ENCODE measurements at regions not wholly inside any gene's neighbourhood (a gene's known extent, or its start where the extent isn't known, plus 50 kb on each side); places are given as distances from the start of the nearest gene placed in this dataset.

DNA sequence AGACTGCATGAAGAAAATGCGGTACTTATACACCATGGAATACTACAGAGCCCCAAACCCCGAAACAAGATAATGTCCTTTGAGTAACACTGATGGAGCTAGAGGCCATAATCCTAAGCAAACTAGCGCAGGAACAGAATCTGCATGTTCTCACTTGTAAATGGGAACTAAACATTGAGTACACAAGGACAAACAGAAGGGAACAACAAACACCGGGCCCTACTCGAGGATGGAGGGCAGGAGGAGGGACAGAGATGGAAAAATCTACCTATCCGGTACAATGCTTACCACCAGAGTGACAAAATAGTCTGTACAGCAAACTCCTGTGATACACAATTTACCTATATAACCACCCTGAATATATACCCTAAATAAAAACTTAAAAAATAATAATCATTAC lies 507.9 kb downstream of the IPMK start:
- no peak for DNase-seq
- intact Hi-C loops (cut with DNase I), result no loop called here

DNA sequence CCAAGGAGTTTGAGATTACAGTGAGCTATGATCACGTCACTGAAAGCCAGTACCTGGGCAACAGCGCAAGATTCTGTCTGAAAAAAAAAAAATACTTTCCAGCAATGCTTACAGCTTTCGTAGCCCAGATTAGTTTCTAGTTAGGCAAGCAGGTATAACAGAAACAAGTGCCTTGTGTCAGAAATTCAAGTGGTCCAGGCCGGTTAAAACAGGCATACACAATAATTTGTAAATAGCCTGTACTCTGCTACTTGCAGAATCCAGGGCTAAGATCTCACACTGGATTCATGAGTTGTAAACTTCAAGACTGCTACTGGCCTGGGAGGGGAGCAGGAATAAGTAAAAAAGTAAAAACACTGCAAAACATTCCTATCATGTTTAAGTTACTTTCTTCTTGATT lies 512.9 kb downstream of the IPMK start:
- DNase-seq, result no peak
- intact Hi-C loops (cut with DNase I), result no loop called here

DNA sequence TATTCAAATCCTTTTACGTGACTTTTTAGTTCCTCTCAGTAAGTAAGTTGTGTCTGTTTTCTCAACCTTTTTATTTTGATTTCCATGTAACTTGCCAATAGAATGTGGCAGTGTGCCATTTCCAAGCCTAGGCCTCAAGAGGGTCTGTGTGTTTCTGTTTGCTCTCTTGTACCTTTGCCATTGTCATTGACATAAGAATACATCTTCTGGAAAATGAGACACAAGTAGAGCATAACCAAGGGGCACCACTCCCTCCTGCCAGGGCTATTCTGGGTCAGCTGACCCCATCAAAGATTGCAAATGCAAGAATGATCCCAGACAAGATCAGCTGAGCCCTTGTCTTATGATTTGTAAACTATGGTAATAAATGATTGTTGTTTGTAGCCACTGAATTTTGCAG lies 524.0 kb downstream of the IPMK start:
- no peak for DNase-seq
- intact Hi-C loops (cut with DNase I), result no loop called here

DNA sequence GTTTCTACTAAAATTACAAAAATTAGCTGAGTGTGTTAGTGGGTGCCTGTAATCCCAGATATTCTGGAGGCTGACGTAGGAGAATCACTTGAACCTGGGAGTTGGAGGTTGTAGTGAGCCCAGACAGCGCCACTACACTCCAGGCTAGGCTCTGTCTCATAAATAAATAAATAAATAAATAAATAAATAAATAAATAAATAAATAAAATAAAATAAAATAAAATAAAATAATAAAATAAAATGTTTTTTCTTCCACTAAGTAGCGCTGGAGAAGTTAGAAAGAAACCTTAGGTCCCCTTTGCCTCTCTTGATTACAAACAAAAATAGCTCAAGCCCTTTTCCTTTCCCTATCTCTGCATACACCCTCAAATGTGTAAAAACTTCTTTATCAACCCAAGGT lies 525.9 kb downstream of the IPMK start:
- intact Hi-C loops (cut with DNase I), result no loop called here
- DNase-seq, result no peak

DNA sequence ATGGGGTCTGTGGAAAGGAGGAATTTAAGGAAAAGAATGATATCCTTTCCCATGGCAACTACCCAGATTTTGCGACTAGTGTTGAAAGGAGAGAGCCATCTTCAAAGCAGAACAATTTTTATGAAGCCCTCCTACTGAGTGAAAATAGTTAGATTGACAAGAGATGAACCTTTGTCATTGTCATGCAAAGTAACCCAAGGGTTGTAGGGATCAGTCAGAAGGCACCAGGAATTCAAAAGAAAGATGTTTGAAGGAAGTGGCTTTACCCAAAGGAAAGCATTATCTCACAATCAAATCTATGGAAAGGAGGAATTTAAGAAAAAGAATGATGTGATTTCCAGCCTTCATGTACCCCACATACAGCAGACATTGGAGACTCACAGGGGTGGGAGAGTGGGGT lies 544.4 kb downstream of the IPMK start:
- intact Hi-C loops (cut with DNase I), result no loop called here
- no peak for DNase-seq

DNA sequence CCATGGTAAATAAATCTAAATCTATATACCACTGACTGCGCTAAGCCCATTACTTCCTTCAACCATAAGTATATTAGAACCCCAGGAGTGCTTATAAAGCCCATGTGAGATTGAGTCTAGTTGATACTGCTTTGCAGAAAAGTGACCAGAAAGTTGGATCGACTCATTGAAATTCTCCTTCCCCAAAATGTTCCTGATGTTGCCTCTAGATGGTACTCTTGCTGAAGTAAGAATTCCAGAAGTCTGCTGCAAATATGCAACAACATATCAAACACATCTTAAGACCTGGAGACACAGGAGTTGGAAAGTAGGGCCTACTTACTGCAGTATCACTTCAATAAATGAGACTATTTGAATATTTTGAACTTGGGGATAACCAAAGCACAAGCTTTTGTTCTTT lies 550.8 kb downstream of the IPMK start:
- intact Hi-C loops (cut with DNase I), result no loop called here
- DNase-seq, result peak in 1 of 42 donors; percentile 5

DNA sequence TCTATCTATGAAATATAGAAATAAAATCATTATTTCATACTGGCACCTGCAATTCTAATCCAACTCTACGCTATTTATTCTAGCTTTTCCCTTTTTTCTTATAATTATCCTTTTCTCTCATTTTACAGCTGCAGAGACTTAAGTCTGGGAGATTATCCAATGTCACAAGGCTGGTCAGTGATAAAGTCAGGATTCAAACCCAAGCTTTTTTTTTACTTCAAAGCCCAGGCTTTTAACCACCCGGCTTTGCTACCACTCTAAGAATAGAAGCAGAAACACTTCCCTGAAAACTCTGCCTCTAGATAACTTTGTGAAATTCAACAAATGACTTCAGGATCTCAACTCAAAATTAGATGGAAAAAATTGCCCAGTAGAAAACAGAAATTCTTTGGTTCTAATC lies 552.5 kb downstream of the IPMK start:
- no peak for DNase-seq
- intact Hi-C loops (cut with DNase I), result no loop called here

DNA sequence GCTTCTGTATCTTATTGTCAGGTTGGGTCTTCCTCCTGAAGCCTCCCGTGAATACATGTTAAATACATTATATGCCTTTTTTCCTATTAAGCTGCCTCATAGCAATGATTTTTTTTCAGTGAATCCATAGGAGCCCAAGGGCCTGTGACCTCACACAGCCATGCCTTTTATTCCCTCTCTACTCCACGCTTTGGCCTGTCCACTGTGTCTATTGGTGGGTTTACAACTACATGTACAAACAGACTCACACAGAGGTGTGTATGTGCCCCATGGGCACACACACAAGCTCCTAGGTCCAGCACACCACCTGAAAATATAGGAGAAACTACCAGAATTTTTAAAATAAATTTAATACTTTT lies 560.4 kb downstream of the IPMK start:
- intact Hi-C loops (cut with DNase I), result no loop called here
- DNase-seq, result no peak

DNA sequence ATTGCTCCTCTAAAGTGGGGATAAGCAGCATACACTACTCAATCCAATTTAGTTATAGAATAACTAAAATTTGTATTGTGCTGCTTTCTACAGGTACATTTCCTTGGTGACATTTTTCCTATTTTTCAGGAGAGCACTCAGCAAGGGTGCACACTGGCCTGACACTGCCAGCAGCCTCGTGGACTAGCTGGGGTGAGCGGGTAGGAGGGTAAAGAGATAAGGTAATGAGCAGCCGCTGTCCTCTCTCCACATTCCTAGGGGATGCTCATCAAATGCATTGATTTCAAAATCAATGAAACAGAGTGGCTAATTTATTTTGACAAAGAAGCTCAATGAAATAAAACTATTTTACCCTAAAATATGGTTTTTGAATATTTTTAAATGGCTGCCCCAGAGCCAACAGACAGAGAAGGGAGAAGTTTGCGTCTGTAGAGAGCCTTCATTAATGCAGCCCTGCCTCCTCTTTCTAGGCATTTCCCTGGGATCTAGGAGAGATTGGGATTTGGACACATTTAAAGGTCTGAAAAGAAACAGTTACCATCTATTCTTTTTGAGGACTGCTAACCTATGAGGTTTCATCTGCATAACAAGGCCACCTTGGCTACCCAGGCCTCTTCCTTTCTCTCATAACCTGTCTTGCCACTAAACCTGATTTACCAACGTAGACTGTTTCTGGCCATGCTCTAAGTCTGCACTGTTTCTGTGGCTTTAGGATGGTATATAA lies 561.0 kb downstream of the IPMK start:
- intact Hi-C loops (cut with DNase I), result no loop called here

DNA sequence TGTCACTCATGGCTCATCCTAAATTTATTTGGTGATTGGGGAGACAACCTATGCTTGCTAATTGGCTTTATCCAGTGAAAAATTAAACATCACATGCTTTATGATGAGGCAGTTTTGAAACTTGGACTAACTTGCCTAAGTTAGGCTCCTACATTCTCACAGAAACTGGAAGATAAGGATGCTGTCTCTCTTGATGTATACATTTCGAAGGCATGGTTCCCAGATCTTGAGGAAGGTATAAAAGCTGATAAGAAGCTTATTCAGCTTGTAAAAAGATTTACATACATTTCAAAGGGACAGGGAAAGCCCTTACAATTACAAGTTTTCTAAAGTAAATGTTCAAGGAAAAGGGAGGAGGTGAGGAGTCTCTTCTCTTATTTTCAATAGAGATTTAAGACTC lies 561.7 kb downstream of the IPMK start:
- no peak for DNase-seq
- intact Hi-C loops (cut with DNase I), result no loop called here

More for the DNA sequence above, 561.0 kb downstream of the IPMK start:
- no peak for DNase-seq

DNA sequence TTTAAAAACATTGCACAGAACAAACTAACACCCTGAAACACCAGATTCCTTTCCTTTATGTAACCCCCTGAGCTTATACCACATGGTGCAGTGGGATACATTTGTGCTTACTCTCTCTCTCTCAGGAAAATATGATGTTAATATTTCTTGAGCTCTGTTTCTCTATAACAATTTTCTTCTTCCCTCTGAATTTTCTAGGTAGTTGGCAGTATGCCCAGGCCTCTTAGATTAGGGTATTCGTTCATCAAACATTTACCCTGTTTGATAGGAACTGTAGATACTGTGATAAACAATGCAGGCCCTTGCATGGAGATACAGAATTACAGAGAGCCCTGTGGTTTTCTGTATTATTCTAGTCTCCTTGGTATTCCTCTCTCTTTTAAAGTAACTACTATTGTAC lies 567.8 kb downstream of the IPMK start:
- intact Hi-C loops (cut with DNase I), result no loop called here

DNA sequence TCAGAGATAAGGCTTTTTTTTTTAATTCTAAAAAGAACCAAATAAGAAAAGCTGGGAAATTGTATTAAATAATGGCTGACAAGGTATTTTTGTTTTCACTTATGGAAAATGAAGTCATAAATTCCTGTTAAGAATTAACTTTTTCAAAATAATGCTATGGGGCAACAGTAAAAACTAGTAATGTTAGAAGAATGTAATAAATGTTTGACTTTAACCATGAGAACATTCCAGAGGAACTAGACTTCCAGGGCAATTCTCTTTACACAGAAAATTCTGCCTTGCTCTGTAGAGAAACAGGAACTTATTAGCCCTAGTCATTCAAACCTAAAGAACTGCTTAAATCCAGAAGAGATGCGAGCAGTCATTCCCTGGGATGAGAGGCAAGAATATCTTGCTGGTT lies 571.1 kb downstream of the IPMK start:
- intact Hi-C loops (cut with DNase I), result no loop called here
- DNase-seq, result no peak

More for the DNA sequence above, 567.8 kb downstream of the IPMK start:
- no peak for DNase-seq

DNA sequence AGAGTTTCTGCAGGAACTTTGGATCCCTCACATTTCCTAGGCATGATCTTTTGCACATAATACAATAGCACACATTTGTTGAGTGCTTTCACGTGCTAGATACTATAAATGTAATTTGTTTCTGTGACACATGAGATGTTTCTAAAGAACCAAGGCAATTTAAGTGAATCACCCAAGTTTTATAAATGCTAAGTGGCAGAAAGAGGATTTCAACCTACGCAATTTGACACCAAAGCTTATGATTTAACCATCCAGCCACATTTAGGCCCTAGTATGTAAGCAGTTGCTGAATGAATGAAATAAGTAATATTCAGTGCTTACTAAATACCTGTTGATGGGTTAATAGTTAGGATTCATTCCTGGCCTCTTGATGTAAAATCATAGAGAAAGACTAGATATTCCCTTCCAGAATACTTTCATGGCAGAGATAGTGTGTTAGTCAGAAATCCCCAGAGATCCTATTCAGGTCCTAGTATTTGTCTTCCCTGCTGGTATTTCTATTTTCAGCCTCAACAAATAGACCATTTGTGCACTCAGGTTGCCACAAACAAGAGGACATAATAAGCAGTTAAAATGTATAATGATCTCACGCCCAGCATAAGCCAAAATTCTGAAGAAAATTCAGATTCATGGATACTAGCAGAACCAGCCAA lies 572.6 kb downstream of the IPMK start:
- intact Hi-C loops (cut with DNase I), result no loop called here

DNA sequence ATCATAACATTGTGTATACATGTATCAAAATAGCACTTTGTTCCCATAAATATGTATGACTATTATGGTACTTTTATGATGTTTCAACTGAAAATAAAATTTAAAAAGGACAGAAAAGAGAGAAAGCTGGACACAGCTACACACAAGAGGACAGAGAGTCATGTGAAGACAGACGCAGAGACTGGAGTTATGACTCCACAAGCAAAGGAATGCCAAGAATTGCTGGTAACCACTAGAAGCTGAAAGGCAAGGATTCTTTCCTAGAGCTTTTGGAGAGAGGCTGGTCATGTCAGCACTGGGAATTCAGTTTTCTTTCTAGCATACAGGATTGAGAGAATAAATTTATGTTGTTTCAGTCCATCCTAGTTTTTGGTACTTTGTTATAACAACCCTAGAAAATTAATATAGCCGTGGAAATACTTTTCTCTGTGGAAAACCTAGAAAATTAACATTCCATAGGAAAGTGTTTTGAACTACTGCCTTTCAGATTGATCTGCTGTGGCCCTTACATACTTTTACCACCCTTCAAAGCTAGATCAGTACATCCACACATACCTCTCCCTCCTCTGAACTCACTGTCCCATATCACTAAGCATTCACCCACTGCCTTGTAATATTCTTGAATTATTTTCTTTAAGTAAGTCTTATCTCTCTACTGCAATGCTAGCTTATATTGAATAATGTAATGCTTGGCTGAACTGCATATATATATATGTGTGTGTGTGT lies 575.3 kb downstream of the IPMK start:
- no peak for DNase-seq
- intact Hi-C loops (cut with DNase I), result no loop called here

More for the DNA sequence above, 572.6 kb downstream of the IPMK start:
- no peak for DNase-seq

DNA sequence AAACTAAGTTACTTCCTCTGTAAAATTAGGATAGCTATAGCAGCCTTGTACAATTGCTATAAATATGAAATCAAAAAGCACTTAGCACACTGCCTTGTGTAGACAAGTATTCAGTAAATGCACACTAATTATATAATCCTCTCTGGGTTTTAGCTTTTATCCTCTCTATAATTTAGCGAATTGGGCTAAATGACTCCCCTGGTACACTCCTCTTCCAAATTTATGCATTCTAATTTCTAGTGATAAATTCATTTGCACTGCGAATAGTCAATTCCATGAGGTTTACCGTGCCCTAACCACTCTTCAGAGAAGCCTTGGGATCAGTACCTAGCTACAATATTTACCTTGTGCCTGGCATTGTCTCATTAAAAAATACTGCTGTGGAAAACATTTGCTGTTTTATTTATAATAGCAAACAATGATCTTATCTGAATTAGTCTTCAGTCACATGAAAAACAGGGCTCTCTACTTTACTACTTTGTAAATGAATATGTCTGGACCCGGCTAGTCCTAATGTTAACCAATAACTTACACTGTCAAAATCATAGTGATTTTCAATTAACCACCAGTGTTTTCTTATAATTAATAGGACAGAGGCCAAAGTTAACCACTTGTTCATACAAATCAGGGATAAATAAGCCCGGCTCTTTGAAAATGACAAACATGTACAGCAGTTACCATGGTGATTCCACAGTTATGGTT lies 577.9 kb downstream of the IPMK start:
- intact Hi-C loops (cut with DNase I), result no loop called here

DNA sequence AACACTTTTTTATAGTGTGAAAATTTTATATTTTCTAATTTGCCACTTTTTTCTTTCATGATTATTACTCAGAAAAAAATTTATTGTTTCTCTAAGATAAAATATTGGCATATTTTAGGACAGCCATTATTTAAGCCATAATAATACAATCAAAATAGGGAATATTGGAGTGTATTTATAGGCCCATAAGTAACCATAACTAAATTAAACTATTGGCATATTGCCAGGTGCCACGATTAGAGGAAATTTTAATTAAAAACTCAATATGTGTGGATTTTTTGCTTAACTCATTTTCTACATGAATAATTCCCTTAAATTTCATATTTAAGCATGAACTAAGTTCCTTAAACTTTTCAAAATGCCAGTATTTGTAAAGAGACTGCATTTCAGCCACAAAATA lies 587.8 kb downstream of the IPMK start:
- no peak for DNase-seq
- intact Hi-C loops (cut with DNase I), result no loop called here

More for the DNA sequence above, 577.9 kb downstream of the IPMK start:
- DNase-seq, result no peak

DNA sequence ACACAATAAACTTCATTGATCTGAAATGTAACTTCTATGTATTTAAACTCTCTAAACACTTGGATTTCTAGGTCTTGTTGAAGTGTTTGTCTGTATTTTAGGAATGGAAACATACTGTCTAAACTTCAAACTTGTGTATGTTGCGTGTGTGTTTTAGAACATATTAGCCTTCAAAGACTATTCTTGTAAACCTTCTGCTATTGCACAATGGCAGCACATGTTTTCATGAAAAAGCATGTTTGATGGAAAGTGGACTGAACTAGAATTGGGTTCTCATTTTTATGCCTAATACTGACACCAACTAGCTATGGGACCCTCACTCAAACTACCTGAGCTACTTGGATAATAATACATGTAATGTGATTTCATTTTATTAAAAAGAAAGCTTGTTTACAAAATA lies 592.6 kb downstream of the IPMK start:
- no peak for DNase-seq
- intact Hi-C loops (cut with DNase I), result no loop called here

DNA sequence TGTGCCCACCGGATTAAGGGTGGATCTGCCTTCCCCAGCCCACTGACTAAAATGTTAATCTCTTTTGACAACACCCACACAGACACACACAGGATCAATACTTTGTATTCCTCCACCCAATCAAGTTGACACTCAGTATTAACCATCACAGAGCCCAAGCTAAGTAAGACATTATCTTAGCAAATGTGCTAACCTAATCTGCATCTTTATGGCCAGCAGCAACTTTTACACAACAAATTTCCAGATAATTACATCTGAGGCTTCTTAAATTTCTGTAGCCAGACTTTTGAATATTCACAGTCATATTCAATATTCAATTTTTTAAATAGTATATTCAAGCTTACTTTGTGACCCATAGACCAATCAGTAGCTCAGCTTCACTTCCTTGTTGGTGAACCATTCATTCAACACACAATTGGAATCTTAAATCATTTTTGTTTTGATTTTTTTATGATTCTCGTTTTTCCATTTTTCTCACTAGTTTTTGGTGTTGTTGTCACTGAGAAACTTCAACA lies 594.2 kb downstream of the IPMK start:
- no peak for DNase-seq
- intact Hi-C loops (cut with DNase I), result no loop called here

DNA sequence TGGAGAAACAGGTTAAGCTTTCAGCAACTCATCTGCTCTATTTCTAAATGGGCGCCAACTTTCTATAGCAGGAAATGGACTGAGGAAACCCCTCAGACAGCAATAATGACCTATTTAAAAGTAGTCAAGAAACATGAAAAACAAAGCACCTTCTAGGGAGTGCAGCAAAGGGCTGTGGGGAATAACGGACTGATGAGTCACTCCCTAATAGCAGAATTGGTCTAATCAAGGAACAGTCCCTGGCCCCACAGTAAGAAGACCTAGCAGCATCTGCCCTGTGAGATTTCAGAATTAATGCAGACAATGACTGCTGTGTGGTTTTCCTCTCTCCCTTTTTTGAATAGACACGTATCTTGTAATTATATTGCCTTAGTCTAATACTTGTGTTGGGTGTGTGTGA lies 602.9 kb downstream of the IPMK start:
- DNase-seq, result no peak
- intact Hi-C loops (cut with DNase I), result no loop called here

DNA sequence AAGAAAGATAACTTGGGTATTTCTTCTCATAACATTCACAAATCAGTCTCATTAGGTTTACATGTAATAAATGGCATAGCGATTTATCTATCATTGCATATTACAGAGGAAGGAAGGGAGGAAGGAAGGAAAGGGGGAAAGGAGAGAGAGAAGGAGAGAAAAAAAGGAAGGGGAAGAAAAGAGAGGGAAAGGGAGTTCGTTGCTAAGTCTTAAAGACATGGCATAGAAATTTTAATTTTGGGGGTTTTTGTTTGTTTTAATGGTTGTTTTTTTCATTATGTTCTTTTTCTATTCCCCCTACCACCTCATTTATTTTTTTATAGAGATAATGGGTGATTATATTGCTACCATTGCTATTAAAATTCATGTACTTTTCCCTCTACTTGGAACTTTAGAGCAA lies 604.3 kb downstream of the IPMK start:
- intact Hi-C loops (cut with DNase I), result no loop called here
- no peak for DNase-seq
